NCI-H748 treated with DMSO at 0.1 percent for 48 hours (cell line): ENCODE measurements at regions not wholly inside any gene's neighbourhood (a gene's known extent, or its start where the extent isn't known, plus 50 kb on each side); places are given as distances from the start of the nearest gene placed in this dataset.

Experiments
- DNase-seq: peaks from one replicate; lab custom pipeline; 2025; lab: John Stamatoyannopoulos, UW

DNA sequence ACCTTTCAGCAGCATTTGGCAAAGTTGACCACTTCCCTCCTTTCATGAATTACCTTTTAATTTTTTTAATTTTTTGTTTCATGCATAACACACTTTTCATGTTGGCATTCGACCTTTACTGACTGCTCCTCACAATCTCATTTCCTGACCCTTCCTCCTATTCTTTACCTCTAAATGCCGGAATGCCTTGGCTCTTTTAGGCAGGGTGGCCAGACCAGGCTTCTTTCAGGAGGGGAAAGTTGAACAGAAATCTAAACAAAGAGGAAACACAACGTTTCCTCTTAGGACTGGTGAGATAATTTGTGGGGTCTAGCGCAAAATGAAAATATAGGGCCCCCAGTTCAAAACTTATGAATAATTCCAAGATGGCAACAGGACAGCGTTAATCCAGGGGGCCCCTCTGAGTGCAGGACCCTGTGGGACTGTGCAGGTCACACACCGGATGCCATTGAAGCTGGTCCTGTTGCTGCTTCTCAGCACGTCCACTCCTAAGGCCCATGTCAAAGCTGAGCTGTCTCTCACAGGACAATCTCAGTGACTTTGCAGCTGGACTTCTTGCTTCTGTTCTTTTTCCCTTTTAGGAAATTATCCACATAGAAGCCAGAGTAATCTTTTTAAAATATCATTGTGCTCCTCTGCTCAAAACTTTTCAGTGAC is 313.8 kb downstream of the HDGFL1 start:
- no peak for DNase-seq

DNA sequence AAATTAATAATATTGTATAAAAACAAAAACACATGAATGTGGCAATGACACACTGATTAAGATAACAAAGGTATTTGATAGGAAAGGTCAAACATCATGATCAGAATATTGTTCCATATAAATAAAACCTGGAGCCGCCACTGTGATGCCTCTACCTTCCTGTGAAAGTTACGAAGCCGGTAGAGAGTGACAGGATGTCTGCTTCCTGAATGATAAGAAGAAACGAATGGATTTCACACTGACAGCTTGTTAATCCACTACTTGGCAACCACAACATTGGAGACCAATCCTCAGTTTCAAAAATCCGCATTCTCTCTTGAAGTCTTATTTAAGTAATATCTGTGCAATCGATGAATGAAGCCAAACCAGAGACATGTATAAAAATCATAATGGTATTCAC is 315.1 kb downstream of the HDGFL1 start:
- DNase-seq = no peak

DNA sequence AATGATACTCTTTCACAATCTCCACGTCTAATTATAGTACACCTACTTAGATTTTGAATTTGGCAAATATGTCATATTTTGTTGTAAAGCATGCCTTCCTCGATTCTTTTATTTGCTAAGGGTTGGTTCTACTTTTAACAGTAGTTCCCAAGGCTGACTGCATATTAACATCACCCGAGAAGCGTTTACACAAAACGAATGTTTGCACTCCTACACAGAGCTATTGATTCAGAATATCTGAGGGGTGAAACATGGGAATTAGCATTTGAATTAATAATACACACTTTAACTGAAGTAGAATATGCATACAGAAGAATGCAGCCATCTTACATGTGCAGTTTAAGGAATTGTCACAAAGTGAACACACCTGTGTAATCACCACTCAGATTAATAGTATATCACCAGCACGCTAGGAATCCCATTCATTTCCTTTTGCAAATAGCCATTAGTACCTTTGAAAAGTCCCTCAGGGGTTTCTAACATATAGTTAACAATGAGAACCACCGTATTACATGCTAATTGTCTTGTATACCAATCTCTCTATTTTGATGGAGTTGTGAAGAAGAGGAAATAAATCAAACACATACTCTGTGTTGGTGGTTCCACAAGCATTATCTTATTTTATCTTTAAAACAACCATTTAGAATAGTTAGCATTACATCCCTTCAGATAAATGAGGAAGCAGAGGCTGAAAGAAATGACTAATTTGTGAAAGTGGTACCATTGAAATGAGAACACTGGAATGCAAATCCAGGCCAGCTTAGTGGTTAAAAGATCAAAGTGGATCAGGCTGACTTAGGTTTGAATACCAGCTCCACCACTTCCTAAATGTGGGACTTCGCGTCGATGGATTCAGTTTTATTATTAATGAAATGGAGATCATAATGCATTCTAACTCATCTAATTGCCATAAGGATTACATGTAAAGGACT is 317.6 kb downstream of the HDGFL1 start:
- DNase-seq = peak; percentile 96

DNA sequence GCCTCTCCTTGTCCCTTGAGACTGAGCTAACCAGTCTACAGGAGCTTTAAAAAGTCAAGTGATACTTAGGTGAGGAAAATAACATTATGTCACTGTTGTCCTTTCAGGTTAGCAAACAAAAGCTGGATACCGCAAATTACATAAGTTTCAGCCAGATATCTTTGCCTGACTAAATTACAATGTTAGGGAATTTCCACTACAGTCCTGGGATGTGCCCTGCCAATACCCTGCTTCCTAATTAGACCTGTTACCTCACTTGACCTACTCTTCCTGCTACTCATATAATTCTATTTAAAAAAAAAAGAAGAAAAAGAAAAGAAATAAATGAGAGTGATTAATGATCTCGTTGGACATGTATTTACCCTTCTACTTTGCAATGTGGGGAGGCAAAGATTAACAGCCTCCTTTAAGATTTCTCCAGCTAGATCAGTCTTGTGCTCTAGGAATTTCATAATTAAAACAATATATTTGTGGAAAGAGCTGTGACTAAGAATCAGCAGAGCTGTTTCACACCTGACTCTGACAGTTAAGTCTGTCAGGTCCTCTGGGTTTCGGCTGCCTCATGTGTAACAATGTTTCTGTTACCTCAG is 318.9 kb downstream of the HDGFL1 start:
- peak; percentile 34 for DNase-seq

DNA sequence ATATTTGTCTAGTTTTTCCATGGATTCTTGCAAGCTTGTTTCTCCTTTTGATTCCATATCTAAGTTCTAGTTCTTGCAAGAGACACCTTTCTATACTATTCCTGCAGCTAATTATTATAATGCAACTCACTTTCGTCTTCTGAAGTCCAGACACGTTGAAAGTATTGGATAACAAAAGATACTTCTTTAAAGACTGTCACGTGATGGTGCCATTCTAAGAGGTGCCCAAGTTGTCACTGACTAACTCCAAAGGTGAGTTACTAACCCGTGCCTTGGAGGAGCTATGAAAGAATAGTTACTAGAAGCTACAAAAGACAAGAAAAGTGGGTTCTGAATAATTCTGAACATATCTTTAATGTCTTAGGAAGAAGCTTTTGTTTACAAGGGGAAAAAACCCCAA is 322.6 kb downstream of the HDGFL1 start:
- no peak for DNase-seq

DNA sequence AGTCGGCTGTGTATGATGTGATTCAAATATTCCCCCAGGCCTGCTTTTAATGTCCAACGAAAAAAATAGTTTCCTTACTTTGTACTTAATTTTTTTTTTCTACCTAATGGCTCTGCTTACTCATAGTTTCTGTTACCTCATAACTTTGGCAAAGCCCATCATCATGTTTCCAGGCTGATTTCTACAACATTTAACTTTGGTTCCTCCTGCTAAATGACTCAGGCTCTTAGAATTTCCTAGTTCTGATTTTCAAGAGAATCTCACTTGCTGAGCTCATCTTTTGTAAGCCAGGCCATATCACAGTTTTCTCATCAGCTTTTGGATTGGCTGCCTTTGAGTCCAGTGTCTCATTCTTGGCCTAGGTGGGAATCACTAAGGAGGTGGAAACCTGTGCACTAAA is 323.1 kb downstream of the HDGFL1 start:
- no peak for DNase-seq

DNA sequence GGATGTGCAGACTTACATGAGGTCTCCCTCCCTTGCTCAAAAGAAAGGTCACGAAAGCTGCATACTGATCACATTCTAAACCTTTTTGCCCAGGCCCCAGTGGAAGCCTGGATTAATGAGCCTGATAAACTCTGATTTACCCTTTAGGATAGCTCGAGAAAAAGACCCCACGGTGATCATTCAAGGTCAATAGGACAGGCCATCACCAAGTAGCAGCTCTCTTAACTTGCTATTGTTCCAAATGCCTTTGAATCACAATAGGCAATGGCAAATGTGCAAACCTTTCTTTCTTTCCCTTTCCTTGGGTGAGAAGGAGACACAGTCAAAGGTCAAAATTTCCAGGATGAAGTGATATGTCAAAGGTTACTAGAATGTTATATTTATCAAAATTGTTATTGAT is 327.3 kb downstream of the HDGFL1 start:
- no peak for DNase-seq

DNA sequence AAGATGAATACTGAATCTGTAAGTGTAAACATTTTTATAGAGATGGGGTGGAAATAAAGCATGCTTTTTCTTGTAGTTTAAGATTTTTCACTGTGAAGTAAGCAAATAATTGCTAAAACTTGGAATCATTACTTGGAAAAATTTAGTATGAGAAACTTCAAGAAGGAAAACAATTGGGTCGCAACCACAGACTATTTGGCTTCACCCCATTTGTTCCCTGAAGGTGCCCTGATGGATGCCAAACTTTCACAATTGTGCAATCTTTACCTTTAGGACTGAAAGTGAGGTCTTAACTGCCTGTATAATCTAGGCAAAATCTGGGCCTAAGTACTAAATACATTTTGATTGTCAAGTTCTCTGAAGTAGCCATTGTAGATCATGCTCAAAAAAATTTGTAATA is 330.1 kb downstream of the HDGFL1 start:
- no peak for DNase-seq

DNA sequence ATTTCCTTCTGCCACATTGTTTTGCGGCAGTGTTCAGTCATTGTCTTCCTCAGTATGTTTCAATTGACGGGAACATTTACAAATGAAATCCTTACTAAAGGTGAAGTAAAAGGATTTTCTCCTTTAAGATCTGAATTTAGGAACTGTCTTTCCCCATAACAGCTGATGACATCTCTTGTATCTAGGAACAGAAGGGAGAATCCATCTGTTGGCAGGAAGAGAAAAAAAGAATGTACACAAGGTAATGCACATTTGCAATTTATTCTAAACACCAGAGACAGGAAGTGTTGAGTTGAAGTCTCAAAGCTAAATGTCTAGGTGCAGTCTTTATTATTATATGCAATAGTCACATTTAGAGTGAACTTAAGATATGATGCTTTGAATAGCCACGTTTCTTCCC is 334.5 kb downstream of the HDGFL1 start:
- DNase-seq = no peak

DNA sequence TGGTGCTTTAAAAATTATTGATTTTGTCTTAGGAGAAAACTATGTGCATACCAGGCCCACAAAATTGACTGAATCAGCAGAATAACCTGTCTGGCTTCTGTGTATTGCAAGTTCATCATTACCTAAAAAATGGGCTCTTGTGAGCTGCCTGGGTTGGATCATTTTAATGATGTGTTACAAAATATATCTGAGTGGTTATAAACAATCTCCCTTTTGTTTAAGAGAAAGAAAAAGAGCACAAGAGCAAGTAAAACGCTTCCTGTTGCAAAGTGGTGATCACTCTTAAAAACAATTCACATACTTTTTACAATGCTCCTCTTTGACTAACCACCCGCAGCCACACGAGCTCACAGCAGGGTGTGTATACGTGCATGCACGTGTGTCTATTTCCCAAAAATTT is 335.1 kb downstream of the HDGFL1 start:
- DNase-seq = peak; percentile 90

DNA sequence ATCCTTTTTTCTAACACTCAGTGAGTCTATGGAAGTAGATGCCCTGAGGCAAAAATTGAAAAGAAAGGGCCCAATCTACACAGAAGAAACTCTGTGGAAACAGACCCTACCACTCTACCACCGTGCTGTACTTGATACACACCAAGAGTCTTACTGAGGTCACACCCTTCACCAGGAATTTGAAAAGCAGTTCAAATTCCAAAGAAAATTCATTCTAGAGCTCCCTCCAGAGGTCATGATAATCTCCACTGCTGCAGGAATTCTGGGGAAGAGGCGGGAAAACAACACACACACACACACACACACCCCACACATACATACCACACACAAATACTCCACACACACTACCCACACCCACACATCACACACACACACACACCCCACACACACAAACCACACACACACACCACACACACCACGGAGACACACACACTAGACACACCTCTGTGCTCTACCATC is 336.8 kb downstream of the HDGFL1 start:
- DNase-seq = peak; percentile 8

DNA sequence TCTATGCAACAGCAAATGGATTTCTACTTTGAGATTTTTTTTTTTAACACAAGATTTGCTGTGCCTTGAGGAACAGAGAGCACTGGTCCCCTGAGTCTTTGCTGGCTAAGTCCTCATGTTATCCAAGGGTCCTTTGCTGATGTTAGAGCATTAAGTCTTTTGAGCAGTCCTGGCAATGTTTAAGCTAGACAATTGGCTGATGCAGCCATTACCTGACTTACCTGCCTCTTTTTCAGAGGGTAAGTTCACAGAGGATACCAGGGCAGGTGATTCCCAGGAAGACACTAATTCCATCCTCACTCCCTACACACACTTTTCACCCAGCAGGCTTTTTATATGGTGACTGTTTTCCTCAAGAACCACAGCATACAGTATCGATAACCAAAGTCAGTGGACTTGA is 337.7 kb downstream of the HDGFL1 start:
- DNase-seq = no peak

DNA sequence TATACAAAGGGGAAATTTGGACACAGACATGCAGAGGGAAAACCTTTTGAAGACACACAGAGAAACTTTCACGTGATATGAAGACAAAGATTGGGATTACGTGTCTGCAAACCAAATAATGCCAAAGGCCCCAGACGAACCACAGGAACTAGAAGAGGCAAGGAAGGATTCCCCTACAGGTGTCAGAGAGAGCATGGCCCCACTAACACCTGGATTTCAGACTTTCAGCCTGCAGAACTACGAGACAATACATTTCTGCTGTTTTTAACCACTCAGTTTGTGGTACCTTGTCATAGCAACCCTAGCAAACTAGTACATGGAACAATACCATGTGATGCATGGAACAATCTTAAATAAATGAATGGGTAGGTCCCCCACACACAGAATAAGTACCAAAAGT is 341.0 kb downstream of the HDGFL1 start:
- no peak for DNase-seq

DNA sequence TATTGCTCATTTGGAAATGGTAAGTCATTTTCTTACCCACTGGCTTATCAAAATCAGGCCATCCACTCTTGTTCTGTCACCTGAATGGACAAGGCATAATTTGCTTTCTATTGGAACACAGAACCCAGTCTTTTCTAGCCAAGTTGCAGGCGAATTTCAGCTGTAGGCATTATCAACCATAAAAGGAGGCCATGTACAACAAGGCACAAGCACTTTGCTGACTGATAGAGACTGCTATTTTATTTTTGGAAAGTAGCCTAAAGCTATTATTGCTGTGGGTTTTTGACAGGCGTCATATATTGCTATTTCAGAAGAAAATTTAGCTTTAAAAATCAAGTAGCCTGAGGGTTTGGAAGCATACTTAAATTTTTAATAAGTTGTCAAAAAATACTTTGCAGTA is 344.2 kb downstream of the HDGFL1 start:
- DNase-seq = no peak

DNA sequence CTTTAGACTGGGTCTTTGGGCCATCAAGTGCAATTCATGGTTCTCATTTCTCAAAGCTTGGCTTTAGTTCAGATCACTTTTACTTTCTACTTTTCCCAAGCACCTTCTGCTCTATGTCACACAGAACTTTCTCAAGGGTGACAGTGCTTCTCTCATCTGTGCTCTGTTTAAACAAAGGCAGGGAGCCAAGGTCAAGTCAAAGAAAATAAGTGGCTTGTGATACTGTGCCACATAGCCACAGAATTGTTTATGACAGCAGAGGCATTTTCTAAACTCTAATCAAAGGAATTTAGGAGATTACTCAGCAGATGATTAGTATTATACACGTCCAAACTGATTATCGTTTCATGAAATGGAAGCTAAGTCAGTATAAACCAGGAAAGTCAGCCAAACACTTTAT is 348.0 kb downstream of the HDGFL1 start:
- DNase-seq = no peak

DNA sequence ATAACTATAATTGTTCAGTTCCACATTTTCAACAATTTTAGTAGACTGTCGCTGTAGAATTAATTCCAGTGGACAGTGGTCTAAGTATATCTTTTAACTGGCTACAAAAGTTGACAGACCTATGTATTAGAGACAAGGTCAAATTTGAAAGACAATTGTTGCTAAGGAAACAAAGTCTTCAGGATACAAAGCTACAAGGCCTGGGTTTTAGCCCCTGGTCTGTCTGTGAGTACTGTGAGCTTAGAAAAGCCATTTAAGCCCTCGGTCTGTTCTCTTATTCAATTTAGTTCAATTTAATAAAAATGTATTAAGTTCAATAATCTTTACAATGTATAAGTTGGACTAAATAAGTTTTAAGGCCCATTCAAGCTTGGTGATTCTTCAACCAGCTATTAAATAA is 352.5 kb downstream of the HDGFL1 start:
- DNase-seq = no peak

DNA sequence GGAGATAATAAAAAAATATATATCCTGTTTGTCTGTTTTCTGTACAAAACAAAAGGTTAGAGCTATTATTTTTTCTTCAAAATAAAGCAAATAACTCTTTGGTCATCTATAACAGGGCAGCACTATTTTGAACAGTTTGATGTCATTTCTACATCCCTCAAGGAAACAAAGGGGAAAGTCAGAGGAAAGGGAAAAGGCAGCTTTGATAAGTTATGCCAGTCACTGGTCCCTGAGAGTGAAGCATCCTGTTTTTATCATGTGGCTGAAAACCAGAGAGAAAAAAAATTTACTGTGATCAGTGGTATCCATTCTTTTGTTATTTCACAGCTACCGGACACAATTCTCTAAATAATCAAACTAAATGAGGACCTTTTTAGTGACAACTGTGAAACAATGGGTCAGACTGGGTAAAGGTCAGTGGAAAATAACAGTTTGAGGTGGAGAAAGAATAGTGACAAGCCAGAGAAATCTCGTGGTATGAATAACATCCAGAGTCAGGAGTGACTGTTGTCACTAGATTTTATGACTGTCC is 356.0 kb downstream of the HDGFL1 start:
- no peak for DNase-seq

DNA sequence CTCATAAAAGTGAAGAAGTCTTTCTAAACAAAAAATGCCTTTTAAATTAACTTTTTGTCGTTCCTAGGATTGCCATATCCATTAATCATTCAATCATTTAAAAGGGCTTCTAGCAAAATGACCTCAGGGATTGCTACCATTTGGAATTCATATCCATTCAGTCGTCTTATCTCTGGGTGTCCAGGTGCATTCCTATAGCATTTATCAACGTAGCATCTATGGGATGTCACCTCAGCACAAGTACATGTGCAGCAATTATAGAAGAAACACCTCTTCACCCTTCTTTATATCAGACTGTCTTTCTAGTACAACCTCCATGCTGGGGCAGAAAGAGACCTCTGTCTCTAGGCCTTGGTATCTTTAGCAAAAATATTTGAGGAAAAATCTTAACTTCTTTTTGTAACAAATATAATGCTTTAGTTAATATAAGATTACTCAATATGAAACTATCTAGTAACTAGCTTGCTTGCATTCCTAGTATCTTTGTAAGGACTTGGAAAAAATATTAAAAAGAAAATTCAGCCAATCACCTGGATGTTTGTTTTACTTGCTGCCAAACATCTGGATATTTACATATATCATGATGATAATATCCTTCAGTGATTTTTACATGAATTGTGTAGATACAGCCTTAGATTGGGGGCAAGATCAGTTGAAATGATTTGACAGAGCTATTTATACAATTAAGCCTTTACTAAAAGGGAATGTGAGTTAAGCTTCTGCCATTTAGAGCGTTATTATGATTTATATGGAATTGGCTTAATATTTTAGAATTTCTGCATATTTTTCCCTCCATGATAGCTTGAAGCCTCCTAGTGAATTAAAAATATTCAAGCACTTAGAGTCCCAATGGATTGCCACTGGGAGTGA is 356.8 kb downstream of the HDGFL1 start:
- DNase-seq = no peak

DNA sequence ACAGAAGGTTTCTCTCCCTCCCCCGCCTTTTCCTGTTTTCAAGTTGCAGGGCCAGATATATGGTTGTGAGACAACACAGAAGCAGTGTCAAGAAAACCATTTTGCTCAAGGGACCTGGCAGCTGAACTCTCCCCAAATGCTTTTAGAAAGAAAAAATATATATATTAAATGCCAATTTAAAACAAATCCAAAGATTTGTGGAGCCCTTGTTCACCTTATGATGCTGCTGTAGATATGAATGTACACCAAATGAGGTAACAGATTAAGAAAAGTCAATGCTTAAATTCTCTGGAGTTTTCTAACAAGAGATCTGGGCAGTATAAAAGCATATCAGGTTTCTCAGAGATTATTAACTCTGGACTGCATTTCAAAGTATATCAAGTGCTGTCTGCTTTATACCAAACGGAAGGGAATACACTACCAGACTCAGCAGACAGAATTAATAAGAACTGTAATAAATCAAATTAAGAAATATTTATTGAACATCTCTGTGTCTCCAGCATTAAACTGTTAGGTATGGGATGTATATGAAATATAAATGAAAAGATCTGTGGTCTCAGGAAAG is 357.5 kb downstream of the HDGFL1 start:
- no peak for DNase-seq

DNA sequence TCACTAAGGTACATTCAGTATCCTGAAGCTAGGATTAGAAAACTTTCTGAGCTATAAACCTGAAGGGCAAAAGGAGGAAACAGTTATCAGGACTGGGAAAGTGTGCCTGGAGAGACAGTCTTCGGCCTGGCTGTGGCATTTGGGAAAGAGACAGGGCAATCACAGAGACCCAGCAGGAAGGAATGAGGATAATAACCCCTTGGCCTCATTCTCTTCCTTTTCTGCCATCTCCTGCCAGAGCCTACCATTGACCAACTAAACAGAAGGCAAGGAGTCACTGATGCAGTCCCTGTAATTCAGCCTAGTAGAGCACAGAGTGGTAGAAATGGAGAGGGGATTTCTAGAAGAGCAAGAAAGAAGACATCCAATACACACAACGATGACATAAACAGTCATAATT is 359.4 kb downstream of the HDGFL1 start:
- no peak for DNase-seq

DNA sequence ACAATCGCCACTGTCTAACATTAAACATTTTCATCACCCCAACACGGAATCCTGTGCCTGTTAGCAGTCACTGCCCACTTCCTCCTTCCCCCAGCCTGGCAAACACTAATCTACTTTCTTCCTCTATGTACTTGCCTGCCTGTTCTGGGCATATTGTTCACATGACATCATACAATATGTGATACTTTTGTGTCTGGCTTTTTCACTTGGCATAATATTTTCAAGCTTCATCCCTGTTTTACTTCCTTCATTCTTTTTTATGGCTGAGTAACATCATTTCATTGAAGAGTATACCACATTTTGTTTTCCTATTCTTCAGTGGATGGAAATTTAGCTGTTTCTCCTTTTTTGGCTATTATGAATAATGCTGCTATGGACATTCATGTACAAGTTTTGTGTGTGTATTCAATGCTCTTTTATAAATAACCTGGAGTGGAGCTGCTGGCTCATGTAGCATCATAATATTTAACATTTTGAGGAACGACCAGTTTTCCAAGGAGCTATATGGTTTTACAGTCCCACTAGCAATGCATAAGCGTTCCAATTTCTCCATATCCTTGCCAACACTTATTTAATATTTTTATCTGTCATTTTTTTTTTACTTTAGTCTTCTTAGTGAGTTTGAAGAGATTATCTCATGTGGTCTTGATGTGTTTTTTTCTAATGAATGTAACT is 360.1 kb downstream of the HDGFL1 start:
- DNase-seq = no peak
